ENCODE measurements at regions not wholly inside any gene's neighbourhood (a gene's known extent, or its start where the extent isn't known, plus 50 kb on each side); places are given as distances from the start of the nearest gene placed in this dataset.

- ATAC-seq: no peak
- TF ChIP-seq POLR2A (IDR thresholded peaks at IDR 0.05): no peak
- TF ChIP-seq CTCF (IDR thresholded peaks at IDR 0.05): no peak
- peaks cover 3% of the 10 kb centered on the region for H3K4me1 ChIP-seq
- no peaks in the 10 kb centered on the region for H3K36me3 ChIP-seq (replicated peaks in 1 of 2; ENCODE audit: insufficient read depth in 1 of 2, low read depth in 2 of 2)
- H3K27me3 ChIP-seq: no peaks in the 10 kb centered on the region
- intact Hi-C loops (cut with DNase I): no loop called here
- no peaks in the 10 kb centered on the region for H3K9me3 ChIP-seq
- DNase-seq: no peak
- H3K4me3 ChIP-seq: no peak overlapping the region
- WGBS, 2 donors: 75 to 82% methylated on average over 7 of the region's 7 CpGs
- no peak overlapping the region for H3K27ac ChIP-seq
These were observed 213.2 kb upstream of the FOXN3 start for GRCh38 chr14:89630101-89630829.

- no peak overlapping the region for H3K4me3 ChIP-seq
- no peak overlapping the region for H3K27ac ChIP-seq
- H3K36me3 ChIP-seq (replicated peaks in 1 of 2; ENCODE audit: insufficient read depth in 1 of 2, low read depth in 2 of 2): no peaks in the 10 kb centered on the region
- intact Hi-C loops (cut with DNase I): no loop called here
- ATAC-seq: no peak
- WGBS, 2 donors: 72 to 84% methylated on average over 8 of the region's 8 CpGs
- H3K9me3 ChIP-seq: no peaks in the 10 kb centered on the region
- H3K27me3 ChIP-seq: no peaks in the 10 kb centered on the region
- peaks cover 9% of the 10 kb centered on the region for H3K4me1 ChIP-seq
- TF ChIP-seq POLR2A (IDR thresholded peaks at IDR 0.05) (no peak), CTCF (IDR thresholded peaks at IDR 0.05) (no peak)
- no peak for DNase-seq
These were observed 212.3 kb upstream of the FOXN3 start for GRCh38 chr14:89629383-89629782.

GRCh38 chr14:89628521-89628920, 211.5 kb upstream of the FOXN3 start:
- Histone ChIP-seq H3K36me3 (replicated peaks in 1 of 2; ENCODE audit: insufficient read depth in 1 of 2, low read depth in 2 of 2) (no peaks in the 10 kb centered on the region), H3K4me1 (peaks cover 9% of the 10 kb centered on the region), H3K27me3 (no peaks in the 10 kb centered on the region), H3K27ac (no peak overlapping the region), H3K4me3 (no peak overlapping the region), H3K9me3 (no peaks in the 10 kb centered on the region)
- WGBS, 2 donors: 76 to 83% methylated on average over 4 of the region's 4 CpGs
- DNase-seq: no peak
- no peak for ATAC-seq
- no peak for TF ChIP-seq CTCF (IDR thresholded peaks at IDR 0.05)
- TF ChIP-seq POLR2A (IDR thresholded peaks at IDR 0.05): no peak
- intact Hi-C loops (cut with DNase I): no loop called here

GRCh38 chr14:89626233-89626806, 209.3 kb upstream of the FOXN3 start:
- H3K9me3 ChIP-seq: no peaks in the 10 kb centered on the region
- H3K27ac ChIP-seq: no peak overlapping the region
- TF ChIP-seq CTCF (IDR thresholded peaks at IDR 0.05) (no peak), POLR2A (IDR thresholded peaks at IDR 0.05) (no peak)
- WGBS, 2 donors: 78 to 83% methylated on average over 6 of the region's 6 CpGs
- intact Hi-C loops (cut with DNase I): no loop called here
- DNase-seq (no peak), ATAC-seq (no peak)
- no peak overlapping the region for H3K4me3 ChIP-seq
- no peaks in the 10 kb centered on the region for H3K27me3 ChIP-seq
- H3K36me3 ChIP-seq (replicated peaks in 1 of 2; ENCODE audit: insufficient read depth in 1 of 2, low read depth in 2 of 2): no peaks in the 10 kb centered on the region
- H3K4me1 ChIP-seq: peaks cover 9% of the 10 kb centered on the region

Data from body of pancreas (tissue), 4 donors.